Activated CD4-positive, alpha-beta T cell treated with anti-CD3 and anti-CD28 coated beads, Interleukin-2, amount 10 ng/mL, durations not matched to agents 7 days and 5 days (primary cell): ENCODE measurements at regions not wholly inside any gene's neighbourhood (a gene's known extent, or its start where the extent isn't known, plus 50 kb on each side); places are given as distances from the start of the nearest gene placed in this dataset.
"Not testable (repeated sequence)": the region's sequence is repeated elsewhere in the genome, so short reads cannot be mapped to it uniquely, and the experiment has no call there.

Source experiments
- CTCF ChIA-PET: fragments of 350-600 bp; sonication (Branson Sonifier 250); formaldehyde crosslinking; loops from one replicate; lab custom pipeline; 2021; ENCODE audit warnings: antibody characterized with exemption; lab: Charles Lee
- POLR2A ChIA-PET: fragments of 350-600 bp; sonication (Branson Sonifier 250); formaldehyde crosslinking; loops from one replicate; lab custom pipeline; 2021; ENCODE audit warnings: antibody characterized with exemption; lab: Charles Lee
- DNase-seq: peaks from one replicate; pipeline ENCODE4 v3.0.0-alpha.2; 2020
- H3K27ac Mint-ChIP-seq: one replicate; pipeline ENCODE4 v1.8.0; 2021; ENCODE audit warnings: mild to moderate bottlenecking, moderate library complexity, mixed read lengths
- H3K27me3 Mint-ChIP-seq: one replicate; pipeline ENCODE4 v1.8.0; 2021; ENCODE audit warnings: mixed read lengths
- H3K36me3 Mint-ChIP-seq: one replicate; pipeline ENCODE4 v1.8.0; 2021; ENCODE audit warnings: low read depth, mixed read lengths
- H3K4me1 Mint-ChIP-seq: one replicate; pipeline ENCODE4 v1.8.0; 2021; ENCODE audit warnings: mixed read lengths
- H3K4me3 Mint-ChIP-seq: one replicate; pipeline ENCODE4 v1.8.0; 2021; ENCODE audit warnings: mild to moderate bottlenecking, moderate library complexity, mixed read lengths
- H3K9me3 Mint-ChIP-seq: one replicate; pipeline ENCODE4 v1.8.0; 2021; ENCODE audit warnings: mixed read lengths

- Mint-ChIP-seq H3K9me3 (no peaks in the 10 kb centered on the region), H3K4me1 (no peaks in the 10 kb centered on the region), H3K4me3 (no peak overlapping the region), H3K27me3 (no peaks in the 10 kb centered on the region), H3K36me3 (no peaks in the 10 kb centered on the region), H3K27ac (no peak overlapping the region)
- no peak for DNase-seq
- ChIA-PET POLR2A (no interaction called here), CTCF (no interaction called here)
These were observed 275.9 kb upstream of the FRG1 start for GRCh38 chr4:189664693-189665250.

- CTCF ChIA-PET, POLR2A ChIA-PET, H3K9me3 Mint-ChIP-seq, H3K27me3 Mint-ChIP-seq, H3K4me1 Mint-ChIP-seq, DNase-seq, H3K27ac Mint-ChIP-seq, H3K36me3 Mint-ChIP-seq, H3K4me3 Mint-ChIP-seq: not testable (repeated sequence)
These were observed 274.9 kb upstream of the FRG1 start for GRCh38 chr4:189665712-189666305.

GRCh38 chr4:189667386-189667785 lies 273.3 kb upstream of the FRG1 start:
- H3K9me3 Mint-ChIP-seq, H3K27ac Mint-ChIP-seq, H3K36me3 Mint-ChIP-seq, CTCF ChIA-PET, H3K4me1 Mint-ChIP-seq, H3K27me3 Mint-ChIP-seq, H3K4me3 Mint-ChIP-seq, DNase-seq, POLR2A ChIA-PET: not testable (repeated sequence)

- H3K27ac Mint-ChIP-seq, CTCF ChIA-PET, H3K4me3 Mint-ChIP-seq, H3K4me1 Mint-ChIP-seq, POLR2A ChIA-PET, DNase-seq, H3K27me3 Mint-ChIP-seq, H3K36me3 Mint-ChIP-seq, H3K9me3 Mint-ChIP-seq: not testable (repeated sequence)
These were observed 242.9 kb upstream of the FRG1 start for GRCh38 chr4:189697675-189698245.

GRCh38 chr4:189703000-189703399 lies 237.7 kb upstream of the FRG1 start:
- H3K27me3 Mint-ChIP-seq, H3K4me3 Mint-ChIP-seq, DNase-seq, H3K36me3 Mint-ChIP-seq, H3K4me1 Mint-ChIP-seq, CTCF ChIA-PET, H3K9me3 Mint-ChIP-seq, H3K27ac Mint-ChIP-seq, POLR2A ChIA-PET: not testable (repeated sequence)

- H3K9me3 Mint-ChIP-seq, CTCF ChIA-PET, H3K27ac Mint-ChIP-seq, H3K27me3 Mint-ChIP-seq, POLR2A ChIA-PET, H3K36me3 Mint-ChIP-seq, H3K4me3 Mint-ChIP-seq, H3K4me1 Mint-ChIP-seq, DNase-seq: not testable (repeated sequence)
These were observed 233.9 kb upstream of the FRG1 start for GRCh38 chr4:189706821-189707220.

GRCh38 chr4:189707227-189707626 lies 233.4 kb upstream of the FRG1 start:
- DNase-seq, POLR2A ChIA-PET, CTCF ChIA-PET, H3K4me3 Mint-ChIP-seq, H3K9me3 Mint-ChIP-seq, H3K27ac Mint-ChIP-seq, H3K36me3 Mint-ChIP-seq, H3K4me1 Mint-ChIP-seq, H3K27me3 Mint-ChIP-seq: not testable (repeated sequence)

GRCh38 chr4:189711956-189712355 lies 228.7 kb upstream of the FRG1 start:
- H3K4me3 Mint-ChIP-seq, H3K27me3 Mint-ChIP-seq, H3K4me1 Mint-ChIP-seq, H3K9me3 Mint-ChIP-seq, DNase-seq, H3K27ac Mint-ChIP-seq, H3K36me3 Mint-ChIP-seq, CTCF ChIA-PET, POLR2A ChIA-PET: not testable (repeated sequence)

- H3K9me3 Mint-ChIP-seq, H3K4me3 Mint-ChIP-seq, H3K36me3 Mint-ChIP-seq, H3K27me3 Mint-ChIP-seq, H3K27ac Mint-ChIP-seq, DNase-seq, POLR2A ChIA-PET, CTCF ChIA-PET, H3K4me1 Mint-ChIP-seq: not testable (repeated sequence)
These were observed 219.4 kb upstream of the FRG1 start for GRCh38 chr4:189721016-189721993.

- H3K9me3 Mint-ChIP-seq, H3K27ac Mint-ChIP-seq, H3K4me3 Mint-ChIP-seq, DNase-seq, H3K27me3 Mint-ChIP-seq, H3K4me1 Mint-ChIP-seq, CTCF ChIA-PET, POLR2A ChIA-PET, H3K36me3 Mint-ChIP-seq: not testable (repeated sequence)
These were observed 218.2 kb upstream of the FRG1 start for GRCh38 chr4:189722324-189723003.

- H3K9me3 Mint-ChIP-seq, H3K36me3 Mint-ChIP-seq, H3K27me3 Mint-ChIP-seq, H3K4me1 Mint-ChIP-seq, POLR2A ChIA-PET, DNase-seq, H3K4me3 Mint-ChIP-seq, H3K27ac Mint-ChIP-seq, CTCF ChIA-PET: not testable (repeated sequence)
These were observed 212.6 kb upstream of the FRG1 start for GRCh38 chr4:189727982-189728638.

- H3K27me3 Mint-ChIP-seq, H3K27ac Mint-ChIP-seq, H3K4me1 Mint-ChIP-seq, POLR2A ChIA-PET, H3K36me3 Mint-ChIP-seq, H3K4me3 Mint-ChIP-seq, CTCF ChIA-PET, DNase-seq, H3K9me3 Mint-ChIP-seq: not testable (repeated sequence)
These were observed 208.7 kb upstream of the FRG1 start for GRCh38 chr4:189731989-189732388.
